Naive B cell (primary cell): ENCODE measurements at regions not wholly inside any gene's neighbourhood (a gene's known extent, or its start where the extent isn't known, plus 50 kb on each side); places are given as distances from the start of the nearest gene placed in this dataset.
"Not testable (repeated sequence)": the region's sequence is repeated elsewhere in the genome, so short reads cannot be mapped to it uniquely, and the experiment has no call there.

Experiments
- ATAC-seq, 2 donors: fragments of 150-1000 bp; cut with Tn5 transposase; 2 replicates each; pipeline ENCODE4 v1.10.0; 2021; ENCODE audit warnings: low read depth in 2 of 2, mild to moderate bottlenecking in 2 of 2, moderate library complexity in 2 of 2
- DNase-seq: peaks from one replicate; pipeline ENCODE4 v3.0.0; 2022
- H3K27ac Mint-ChIP-seq, 6 donors: one replicate each; pipeline ENCODE4 v1.8.0; 2020 to 2022; ENCODE audit warnings: mild to moderate bottlenecking in 6 of 6, mixed read lengths in 6 of 6, moderate library complexity in 5 of 6, inconsistent platforms in 2 of 6
- H3K27me3 Mint-ChIP-seq, 3 donors: one replicate each; pipeline ENCODE4 v1.8.0; 2021 to 2022; ENCODE audit warnings: mixed read lengths in 3 of 3, mild to moderate bottlenecking in 1 of 3
- H3K36me3 Mint-ChIP-seq, 2 donors: one replicate each; pipeline ENCODE4 v1.8.0; 2020 to 2022; ENCODE audit warnings: mixed read lengths in 2 of 2, inconsistent platforms in 1 of 2, mild to moderate bottlenecking in 1 of 2
- H3K4me1 Mint-ChIP-seq, 3 donors: one replicate each; pipeline ENCODE4 v1.8.0; 2020 to 2022; ENCODE audit warnings: mixed read lengths in 3 of 3, inconsistent platforms in 1 of 3, mild to moderate bottlenecking in 1 of 3, moderate library complexity in 1 of 3
- H3K4me3 Mint-ChIP-seq, 8 donors: one replicate each; pipeline ENCODE4 v1.8.0; 2020 to 2022; ENCODE audit warnings: mild to moderate bottlenecking in 8 of 8, mixed read lengths in 8 of 8, moderate library complexity in 8 of 8, inconsistent platforms in 2 of 8
- H3K9me3 Mint-ChIP-seq, 7 donors: one replicate each; pipeline ENCODE4 v1.8.0; 2020 to 2022; ENCODE audit warnings: mixed read lengths in 7 of 7, mild to moderate bottlenecking in 5 of 7, inconsistent platforms in 2 of 7, moderate library complexity in 1 of 7

- no peak for ATAC-seq
- Mint-ChIP-seq H3K27ac (peak overlapping the region in 1 of 6 donors; percentile 39), H3K4me3 (no peak overlapping the region), H3K36me3 (no peaks in the 10 kb centered on the region), H3K4me1 (no peaks in the 10 kb centered on the region), H3K9me3 (peaks cover 0 to 4% (median 0%) of the 10 kb centered on the region in 7 donors), H3K27me3 (peaks cover 0 to 3% (median 0%) of the 10 kb centered on the region in 3 donors)
- no peak for DNase-seq
Measured at GRCh38 chr12:5268424-5269210, 163.3 kb upstream of the NTF3 start.

GRCh38 chr12:5269846-5270245 is 162.1 kb upstream of the NTF3 start:
- Mint-ChIP-seq H3K36me3 (no peaks in the 10 kb centered on the region), H3K27ac (no peak overlapping the region), H3K27me3 (peaks cover 0 to 3% (median 0%) of the 10 kb centered on the region in 3 donors), H3K4me3 (no peak overlapping the region), H3K9me3 (peaks cover 0 to 4% (median 0%) of the 10 kb centered on the region in 7 donors), H3K4me1 (no peaks in the 10 kb centered on the region)
- ATAC-seq (no peak), DNase-seq (no peak)

GRCh38 chr12:5272018-5272785 is 159.7 kb upstream of the NTF3 start:
- H3K36me3 Mint-ChIP-seq, result no peaks in the 10 kb centered on the region
- H3K27me3 Mint-ChIP-seq, result no peaks in the 10 kb centered on the region
- peaks cover 0 to 4% (median 0%) of the 10 kb centered on the region in 7 donors for H3K9me3 Mint-ChIP-seq
- no peak overlapping the region for H3K27ac Mint-ChIP-seq
- no peaks in the 10 kb centered on the region for H3K4me1 Mint-ChIP-seq
- no peak for ATAC-seq
- DNase-seq, result no peak
- no peak overlapping the region for H3K4me3 Mint-ChIP-seq

GRCh38 chr12:5273709-5274108 is 158.2 kb upstream of the NTF3 start:
- Mint-ChIP-seq H3K4me1 (no peaks in the 10 kb centered on the region), H3K9me3 (peaks cover 0 to 4% (median 0%) of the 10 kb centered on the region in 7 donors), H3K27ac (no peak overlapping the region), H3K36me3 (no peaks in the 10 kb centered on the region), H3K27me3 (no peaks in the 10 kb centered on the region), H3K4me3 (no peak overlapping the region)
- DNase-seq (no peak), ATAC-seq (no peak)

- Mint-ChIP-seq H3K4me3 (no peak overlapping the region), H3K36me3 (no peaks in the 10 kb centered on the region), H3K4me1 (no peaks in the 10 kb centered on the region), H3K27me3 (no peaks in the 10 kb centered on the region), H3K27ac (no peak overlapping the region), H3K9me3 (no peaks in the 10 kb centered on the region)
- ATAC-seq (no peak), DNase-seq (no peak)
Measured at GRCh38 chr12:5276327-5276880, 155.5 kb upstream of the NTF3 start.

- Mint-ChIP-seq H3K9me3 (peaks cover 2 to 9% (median 4%) of the 10 kb centered on the region in 7 donors), H3K27me3 (no peaks in the 10 kb centered on the region), H3K27ac (no peak overlapping the region), H3K4me3 (no peak overlapping the region), H3K36me3 (no peaks in the 10 kb centered on the region), H3K4me1 (no peaks in the 10 kb centered on the region)
- ATAC-seq (no peak), DNase-seq (no peak)
Measured at GRCh38 chr12:5280086-5280485, 151.8 kb upstream of the NTF3 start.

- ATAC-seq, DNase-seq: not testable (repeated sequence)
- H3K27me3 Mint-ChIP-seq, result peaks cover 5 to 37% (median 17%) of the 10 kb centered on the region in 3 donors
Measured at GRCh38 chr12:5290368-5290767, 141.5 kb upstream of the NTF3 start.

GRCh38 chr12:5292651-5293050 is 139.3 kb upstream of the NTF3 start:
- no peak for DNase-seq
- Mint-ChIP-seq H3K27ac (no peak overlapping the region), H3K27me3 (peaks cover 5 to 41% (median 17%) of the 10 kb centered on the region in 3 donors), H3K36me3 (no peaks in the 10 kb centered on the region), H3K9me3 (peaks cover 0 to 4% (median 0%) of the 10 kb centered on the region in 7 donors), H3K4me3 (no peak overlapping the region), H3K4me1 (no peaks in the 10 kb centered on the region)
- no peak for ATAC-seq

More at GRCh38 chr12:5290368-5290767, 141.5 kb upstream of the NTF3 start:
- not testable (repeated sequence) for H3K27ac Mint-ChIP-seq, H3K4me1 Mint-ChIP-seq, H3K4me3 Mint-ChIP-seq, H3K9me3 Mint-ChIP-seq, H3K36me3 Mint-ChIP-seq

GRCh38 chr12:5293773-5294172 is 138.1 kb upstream of the NTF3 start:
- Mint-ChIP-seq H3K27me3 (peaks cover 5 to 41% (median 17%) of the 10 kb centered on the region in 3 donors), H3K27ac (no peak overlapping the region), H3K4me3 (no peak overlapping the region), H3K4me1 (no peaks in the 10 kb centered on the region), H3K9me3 (peaks cover 0 to 4% (median 0%) of the 10 kb centered on the region in 7 donors), H3K36me3 (no peaks in the 10 kb centered on the region)
- ATAC-seq, result no peak
- DNase-seq, result no peak

- no peaks in the 10 kb centered on the region for H3K4me1 Mint-ChIP-seq
- DNase-seq, result no peak
- ATAC-seq, result no peak
- no peaks in the 10 kb centered on the region for H3K36me3 Mint-ChIP-seq
- peaks cover 0 to 4% (median 0%) of the 10 kb centered on the region in 7 donors for H3K9me3 Mint-ChIP-seq
- H3K27me3 Mint-ChIP-seq, result peaks cover 5 to 41% (median 17%) of the 10 kb centered on the region in 3 donors
- no peak overlapping the region for H3K4me3 Mint-ChIP-seq
- H3K27ac Mint-ChIP-seq, result no peak overlapping the region
Measured at GRCh38 chr12:5294274-5295070, 137.4 kb upstream of the NTF3 start.

GRCh38 chr12:5295151-5295550 is 136.8 kb upstream of the NTF3 start:
- no peak for ATAC-seq
- Mint-ChIP-seq H3K4me3 (no peak overlapping the region), H3K9me3 (peaks cover 0 to 4% (median 0%) of the 10 kb centered on the region in 7 donors), H3K27me3 (peaks cover 5 to 41% (median 17%) of the 10 kb centered on the region in 3 donors), H3K36me3 (no peaks in the 10 kb centered on the region), H3K4me1 (no peaks in the 10 kb centered on the region), H3K27ac (no peak overlapping the region)
- DNase-seq, result no peak

- no peak for DNase-seq
- H3K36me3 Mint-ChIP-seq, result no peaks in the 10 kb centered on the region
- H3K27me3 Mint-ChIP-seq, result peaks cover 6 to 43% (median 17%) of the 10 kb centered on the region in 3 donors
- ATAC-seq, result no peak
- H3K4me3 Mint-ChIP-seq, result no peak overlapping the region
- H3K9me3 Mint-ChIP-seq, result peaks cover 0 to 4% (median 0%) of the 10 kb centered on the region in 7 donors
- H3K27ac Mint-ChIP-seq, result no peak overlapping the region
- no peaks in the 10 kb centered on the region for H3K4me1 Mint-ChIP-seq
Measured at GRCh38 chr12:5295996-5296395, 135.9 kb upstream of the NTF3 start.

- Mint-ChIP-seq H3K4me3 (no peak overlapping the region), H3K27me3 (peaks cover 12 to 36% (median 18%) of the 10 kb centered on the region in 3 donors), H3K9me3 (no peaks in the 10 kb centered on the region), H3K36me3 (no peaks in the 10 kb centered on the region), H3K4me1 (no peaks in the 10 kb centered on the region), H3K27ac (no peak overlapping the region)
- ATAC-seq, result no peak
- DNase-seq, result no peak
Measured at GRCh38 chr12:5301539-5301938, 130.4 kb upstream of the NTF3 start.
